GM23248 (cell line): ENCODE measurements at regions not wholly inside any gene's neighbourhood (a gene's known extent, or its start where the extent isn't known, plus 50 kb on each side); places are given as distances from the start of the nearest gene placed in this dataset.

Source experiments
- DNase-seq: peaks from one replicate; pipeline ENCODE4 v3.0.0-alpha.2; 2015
- H2AFZ ChIP-seq: fragments of 200-600 bp; sonication (generic); 2 replicates; pipeline ENCODE4 v1.6.1; 2016; ENCODE audit warnings: antibody characterized with exemption
- H3F3A ChIP-seq: fragments of 200-600 bp; sonication (generic); 2 replicates; pipeline ENCODE4 v1.6.1; 2016; ENCODE audit warnings: mild to moderate bottlenecking, antibody characterized with exemption, mixed run types; ENCODE audit not compliant: insufficient read depth
- H3K27ac ChIP-seq: fragments of 200-600 bp; sonication (generic); 2 replicates; pipeline ENCODE4 v1.5.1; 2016; ENCODE audit warnings: mild to moderate bottlenecking
- H3K27me3 ChIP-seq: fragments of 200-600 bp; sonication (generic); replicated peaks from 2 replicates; pipeline ENCODE4 v1.6.1; 2016; ENCODE audit warnings: mild to moderate bottlenecking; ENCODE audit not compliant: insufficient read depth
- H3K36me3 ChIP-seq: fragments of 200-600 bp; sonication (generic); 2 replicates; pipeline ENCODE4 v1.6.1; 2016; ENCODE audit warnings: low read depth, mild to moderate bottlenecking
- H3K4me1 ChIP-seq: fragments of 200-600 bp; sonication (generic); 2 replicates; pipeline ENCODE4 v1.6.1; 2016; ENCODE audit warnings: mild to moderate bottlenecking; ENCODE audit not compliant: insufficient read depth
- H3K4me2 ChIP-seq: fragments of 200-600 bp; sonication (generic); one replicate; pipeline ENCODE4 v1.6.1; 2016; ENCODE audit warnings: mild to moderate bottlenecking; ENCODE audit not compliant: unreplicated experiment
- H3K4me3 ChIP-seq: fragments of 200-600 bp; sonication (generic); 2 replicates; pipeline ENCODE4 v1.5.1; 2016; ENCODE audit warnings: mild to moderate bottlenecking
- H3K79me2 ChIP-seq: fragments of 200-600 bp; sonication (generic); 2 replicates; pipeline ENCODE4 v1.6.1; 2016; ENCODE audit warnings: mild to moderate bottlenecking; ENCODE audit not compliant: insufficient read depth
- H3K9ac ChIP-seq: fragments of 200-600 bp; sonication (generic); 2 replicates; pipeline ENCODE4 v1.6.1; 2016; ENCODE audit warnings: mild to moderate bottlenecking
- H3K9me2 ChIP-seq: fragments of 200-600 bp; sonication (generic); 2 replicates; pipeline ENCODE4 v1.6.1; 2016; ENCODE audit warnings: mixed run types, mild to moderate bottlenecking, moderate library complexity; ENCODE audit not compliant: insufficient read depth
- H3K9me3 ChIP-seq: fragments of 200-600 bp; sonication (generic); one replicate; pipeline ENCODE4 v1.6.1; 2017; ENCODE audit warnings: low read depth
- H4K20me1 ChIP-seq: fragments of 200-600 bp; sonication (generic); 2 replicates; pipeline ENCODE4 v1.6.0; 2016; ENCODE audit not compliant: insufficient read depth
- EZH2 ChIP-seq: fragments of 200-600 bp; sonication (generic); IDR thresholded peaks from 2 replicates; pipeline ENCODE4 v1.6.1; 2018; ENCODE audit warnings: antibody characterized with exemption, mild to moderate bottlenecking; ENCODE audit not compliant: insufficient read depth, poor library complexity, severe bottlenecking
- EZH2phosphoT487 ChIP-seq: fragments of 200-600 bp; sonication (generic); IDR thresholded peaks from 2 replicates; pipeline ENCODE4 v1.6.1; 2018; ENCODE audit warnings: antibody characterized with exemption, moderate library complexity, mild to moderate bottlenecking, low read depth; ENCODE audit not compliant: insufficient read depth
- WGBS, 2 experiments: methylation state at CpG; one replicate each; pipeline ENCODE4 v1.1.6; 2015 to 2017; ENCODE audit warnings: low lambda C conversion rate in 2 of 2, low coverage in 1 of 2; ENCODE audit errors: missing lambda C conversion rate in 2 of 2; 5-methylcytosine and 5-hydroxymethylcytosine counted together
- in situ Hi-C: fragments of 300-500 bp; cut with MboI; formaldehyde crosslinking; loops from 2 replicates; pipeline ENCODE4 v1.15.0; 2020

DNA sequence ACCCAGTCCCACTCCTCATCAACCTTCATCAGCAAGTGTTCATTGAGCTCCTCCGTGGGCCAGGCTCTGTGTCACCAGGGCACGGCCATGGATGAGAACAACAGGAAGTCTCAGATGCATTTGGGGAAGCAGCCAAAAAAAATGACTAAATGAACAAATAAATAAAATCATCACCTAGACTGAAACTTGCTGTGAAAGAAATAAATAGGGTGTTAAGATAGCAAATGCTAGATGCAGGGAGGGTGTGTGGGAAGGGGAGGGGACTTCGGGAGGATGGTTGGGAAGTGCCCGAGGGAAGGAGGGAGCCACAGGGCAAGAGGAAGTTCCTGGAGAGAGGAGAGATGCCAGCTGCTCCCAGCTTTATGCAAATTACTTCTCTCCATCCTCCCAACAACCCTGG lies 696.7 kb downstream of the PTPRU start:
- TF ChIP-seq EZH2 (no peak), EZH2phosphoT487 (no peak)
- H3K27me3 ChIP-seq = no peaks in the 10 kb centered on the region
- WGBS, 2 experiments = 0 to 1% methylated on average over 4 of the region's 4 CpGs
- no peaks in the 10 kb centered on the region for H3K9me2 ChIP-seq
- H3K4me2 ChIP-seq = no peak overlapping the region
- no peak overlapping the region for H2AFZ ChIP-seq
- no peaks in the 10 kb centered on the region for H3K79me2 ChIP-seq
- no peaks in the 10 kb centered on the region for H3K4me1 ChIP-seq
- no peak overlapping the region for H3K9ac ChIP-seq
- peak; percentile 13 for DNase-seq
- in situ Hi-C loops = no loop called here
- H3K27ac ChIP-seq = no peak overlapping the region
- H3K36me3 ChIP-seq = no peaks in the 10 kb centered on the region
- H3F3A ChIP-seq = no peaks in the 10 kb centered on the region
- no peaks in the 10 kb centered on the region for H4K20me1 ChIP-seq
- no peak overlapping the region for H3K4me3 ChIP-seq
- no peaks in the 10 kb centered on the region for H3K9me3 ChIP-seq

DNA sequence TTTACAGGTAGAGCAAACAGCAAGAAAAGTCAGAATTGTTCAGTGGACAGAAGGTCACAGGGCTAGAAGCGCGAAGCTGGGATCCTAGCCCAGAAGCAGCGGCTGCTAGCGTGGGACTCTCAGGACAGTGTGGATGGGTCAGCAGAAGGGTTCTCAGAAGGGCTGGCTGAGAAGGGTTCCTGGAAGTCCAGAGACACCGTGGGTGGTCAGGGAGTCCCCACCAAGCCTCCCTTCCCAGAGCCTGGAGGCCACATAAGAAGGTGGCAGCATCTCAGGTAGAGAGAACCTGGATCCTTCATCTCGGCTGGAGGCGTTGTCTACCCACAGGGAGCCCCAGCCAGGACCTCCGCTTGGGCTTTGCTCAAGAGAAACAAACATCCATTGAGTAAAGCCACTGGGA lies 696.3 kb downstream of the PTPRU start:
- H3K9ac ChIP-seq = no peak overlapping the region
- H3K4me1 ChIP-seq = no peaks in the 10 kb centered on the region
- H3K4me2 ChIP-seq = no peak overlapping the region
- H3K9me3 ChIP-seq = no peaks in the 10 kb centered on the region
- no peaks in the 10 kb centered on the region for H3K79me2 ChIP-seq
- no peak for TF ChIP-seq EZH2
- no peak for TF ChIP-seq EZH2phosphoT487
- H2AFZ ChIP-seq = no peak overlapping the region
- no peaks in the 10 kb centered on the region for H3K9me2 ChIP-seq
- WGBS, 2 experiments = 75 to 81% methylated on average over 8 of the region's 8 CpGs
- H3K4me3 ChIP-seq = no peak overlapping the region
- H3K27ac ChIP-seq = no peak overlapping the region
- H3K36me3 ChIP-seq = no peaks in the 10 kb centered on the region
- DNase-seq = no peak
- in situ Hi-C loops = no loop called here
- H3K27me3 ChIP-seq = no peaks in the 10 kb centered on the region
- no peaks in the 10 kb centered on the region for H3F3A ChIP-seq
- no peaks in the 10 kb centered on the region for H4K20me1 ChIP-seq

DNA sequence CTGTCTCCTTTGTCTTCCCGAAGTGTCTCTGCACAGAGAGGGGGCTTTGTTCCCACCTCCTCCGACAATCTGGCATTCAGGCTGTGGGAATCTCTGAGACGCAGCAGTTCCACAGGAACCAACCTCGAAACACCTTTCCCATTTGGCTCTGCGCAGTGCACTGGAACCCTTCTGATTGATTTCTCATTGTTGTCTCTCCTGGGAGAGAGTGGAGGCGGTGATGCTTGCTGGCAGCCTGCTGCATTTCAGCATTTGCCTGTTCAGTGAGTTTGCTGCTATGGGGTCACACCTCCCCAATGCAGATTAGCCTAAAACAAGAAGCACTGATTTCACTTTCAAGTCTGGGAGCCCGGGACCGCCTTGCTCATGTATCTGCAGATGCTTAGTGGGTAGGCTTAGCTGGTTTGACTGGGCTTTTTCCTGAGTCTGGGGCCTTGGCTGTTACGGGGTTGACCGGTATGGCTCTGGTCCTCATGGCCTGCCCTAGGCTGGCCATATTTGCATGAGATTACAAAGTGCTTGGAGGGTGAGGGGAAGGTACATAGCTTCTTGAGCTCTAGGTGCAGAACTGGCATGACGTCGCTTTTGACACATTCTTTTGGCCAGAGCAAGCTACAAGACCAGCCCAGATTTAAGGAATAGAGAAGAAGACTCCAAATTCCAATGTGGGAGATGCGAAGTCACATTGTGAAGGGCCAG lies 695.3 kb downstream of the PTPRU start:
- Histone ChIP-seq H3K9me3 (no peaks in the 10 kb centered on the region), H3K9me2 (no peaks in the 10 kb centered on the region), H3K4me1 (no peaks in the 10 kb centered on the region), H4K20me1 (no peaks in the 10 kb centered on the region), H3K27me3 (no peaks in the 10 kb centered on the region), H3K79me2 (no peaks in the 10 kb centered on the region), H3K9ac (no peak overlapping the region), H3K4me2 (no peak overlapping the region), H3K4me3 (no peak overlapping the region), H3K27ac (no peak overlapping the region), H3K36me3 (no peaks in the 10 kb centered on the region), H2AFZ (no peak overlapping the region), H3F3A (no peaks in the 10 kb centered on the region)
- in situ Hi-C loops = no loop called here
- DNase-seq = no peak
- WGBS, 2 experiments = 48 to 51% methylated on average over 12 to 13 of the region's 13 CpGs
- no peak for TF ChIP-seq EZH2
- TF ChIP-seq EZH2phosphoT487 = no peak

DNA sequence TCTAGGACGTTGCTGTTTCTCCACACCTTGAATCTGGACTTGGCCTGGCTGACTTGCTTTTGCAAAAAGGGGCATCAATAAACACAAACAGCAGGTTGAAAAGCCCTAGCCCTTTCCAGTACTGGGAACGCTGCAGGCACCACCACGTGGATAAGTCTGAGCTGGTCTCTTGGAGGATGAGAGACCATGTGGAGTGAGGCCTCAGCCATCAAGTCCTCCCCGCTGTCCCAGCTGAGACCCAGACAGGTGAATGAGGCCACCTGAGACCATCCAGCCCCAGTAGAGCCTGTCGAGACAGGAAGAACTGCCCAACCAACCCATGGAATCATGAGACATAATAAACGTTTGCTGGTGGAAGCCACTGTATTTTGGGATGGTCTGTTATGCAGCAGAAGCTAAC lies 688.7 kb downstream of the PTPRU start:
- Histone ChIP-seq H2AFZ (no peak overlapping the region), H3K9me3 (no peaks in the 10 kb centered on the region), H3K27me3 (no peaks in the 10 kb centered on the region), H3K9me2 (no peaks in the 10 kb centered on the region), H3K4me2 (no peak overlapping the region), H3K27ac (no peak overlapping the region), H3K9ac (no peak overlapping the region), H3K4me3 (no peak overlapping the region), H3K36me3 (no peaks in the 10 kb centered on the region), H4K20me1 (no peaks in the 10 kb centered on the region), H3K79me2 (no peaks in the 10 kb centered on the region), H3K4me1 (no peaks in the 10 kb centered on the region), H3F3A (no peaks in the 10 kb centered on the region)
- in situ Hi-C loops = no loop called here
- 20 to 21% methylated on average over 6 of the region's 6 CpGs for WGBS, 2 experiments
- no peak for TF ChIP-seq EZH2phosphoT487
- no peak for TF ChIP-seq EZH2
- no peak for DNase-seq
